HL-60 (cell line): ENCODE measurements at regions not wholly inside any gene's neighbourhood (a gene's known extent, or its start where the extent isn't known, plus 50 kb on each side); places are given as distances from the start of the nearest gene placed in this dataset.
"Not testable (repeated sequence)": the region's sequence is repeated elsewhere in the genome, so short reads cannot be mapped to it uniquely, and the experiment has no call there.

Experiments
- DNase-seq, 2 experiments: peaks; one replicate each; pipeline ENCODE4 v3.0.0-alpha.2; 2010 to 2020; ENCODE audit warnings: low read depth in 1 of 2, low spot score in 1 of 2
- H3K27ac ChIP-seq: fragments of 250-450 bp; sonication (Bioruptor Pico); replicated peaks from 2 replicates; pipeline ENCODE4 v1.5.1; 2020; ENCODE audit warnings: mild to moderate bottlenecking, moderate library complexity
- H3K27me3 ChIP-seq: fragments of 250-450 bp; sonication (Bioruptor Pico); 2 replicates; pipeline ENCODE4 v1.5.1; 2021; ENCODE audit warnings: mild to moderate bottlenecking, moderate library complexity; ENCODE audit not compliant: insufficient read depth, poor library complexity, severe bottlenecking
- H3K4me3 ChIP-seq: replicated peaks from 2 replicates; pipeline ENCODE4 v1.5.1; 2011; ENCODE audit warnings: mild to moderate bottlenecking, control low read depth, low read length; ENCODE audit not compliant: insufficient read depth
- GABPA ChIP-seq: IDR thresholded peaks from 2 replicates; pipeline ENCODE4 v1.6.1; 2012; ENCODE audit warnings: low read depth
- POLR2AphosphoS5 ChIP-seq: IDR thresholded peaks from 2 replicates; pipeline ENCODE4 v1.6.1; 2012; ENCODE audit warnings: low read depth
- SPI1 ChIP-seq: IDR thresholded peaks from 2 replicates; pipeline ENCODE4 v1.6.1; 2012; ENCODE audit warnings: low read depth, mild to moderate bottlenecking, borderline replicate concordance
- TF ChIP-seq, protein P1 (sequence below): IDR thresholded peaks from 2 replicates; pipeline ENCODE4 v1.6.1; 2012; ENCODE audit warnings: low read depth; ENCODE audit not compliant: insufficient replicate concordance
- TF ChIP-seq, protein P2 (sequence below): IDR thresholded peaks from one replicate; pipeline ENCODE4 v1.5.1; 2011; ENCODE audit warnings: low read length, control low read depth, inconsistent platforms; ENCODE audit not compliant: insufficient read depth

DNA sequence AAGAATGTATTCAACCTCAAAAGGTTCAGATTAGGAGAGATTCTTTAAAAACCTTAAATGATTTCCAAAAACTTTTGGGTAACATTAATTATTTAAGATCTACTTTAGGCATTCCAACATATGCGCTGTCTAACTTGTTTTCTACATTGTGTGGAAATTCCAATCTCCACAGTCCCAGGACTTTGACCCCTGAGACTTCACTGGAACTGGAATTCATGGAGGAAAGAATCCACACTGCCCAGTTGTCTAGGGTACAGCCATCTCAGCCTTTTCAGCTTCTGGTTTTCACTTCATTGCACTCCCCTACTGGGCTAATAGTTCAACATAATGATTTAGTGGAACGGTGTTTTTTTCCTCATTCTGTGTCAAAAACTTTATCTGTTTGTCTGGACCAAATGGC lies 161.5 kb downstream of the IER5 start:
- Histone ChIP-seq H3K27ac (no peak overlapping the region), H3K27me3 (no peaks in the 10 kb centered on the region), H3K4me3 (no peak overlapping the region)
- no peak for DNase-seq
- TF ChIP-seq, protein P1, sequence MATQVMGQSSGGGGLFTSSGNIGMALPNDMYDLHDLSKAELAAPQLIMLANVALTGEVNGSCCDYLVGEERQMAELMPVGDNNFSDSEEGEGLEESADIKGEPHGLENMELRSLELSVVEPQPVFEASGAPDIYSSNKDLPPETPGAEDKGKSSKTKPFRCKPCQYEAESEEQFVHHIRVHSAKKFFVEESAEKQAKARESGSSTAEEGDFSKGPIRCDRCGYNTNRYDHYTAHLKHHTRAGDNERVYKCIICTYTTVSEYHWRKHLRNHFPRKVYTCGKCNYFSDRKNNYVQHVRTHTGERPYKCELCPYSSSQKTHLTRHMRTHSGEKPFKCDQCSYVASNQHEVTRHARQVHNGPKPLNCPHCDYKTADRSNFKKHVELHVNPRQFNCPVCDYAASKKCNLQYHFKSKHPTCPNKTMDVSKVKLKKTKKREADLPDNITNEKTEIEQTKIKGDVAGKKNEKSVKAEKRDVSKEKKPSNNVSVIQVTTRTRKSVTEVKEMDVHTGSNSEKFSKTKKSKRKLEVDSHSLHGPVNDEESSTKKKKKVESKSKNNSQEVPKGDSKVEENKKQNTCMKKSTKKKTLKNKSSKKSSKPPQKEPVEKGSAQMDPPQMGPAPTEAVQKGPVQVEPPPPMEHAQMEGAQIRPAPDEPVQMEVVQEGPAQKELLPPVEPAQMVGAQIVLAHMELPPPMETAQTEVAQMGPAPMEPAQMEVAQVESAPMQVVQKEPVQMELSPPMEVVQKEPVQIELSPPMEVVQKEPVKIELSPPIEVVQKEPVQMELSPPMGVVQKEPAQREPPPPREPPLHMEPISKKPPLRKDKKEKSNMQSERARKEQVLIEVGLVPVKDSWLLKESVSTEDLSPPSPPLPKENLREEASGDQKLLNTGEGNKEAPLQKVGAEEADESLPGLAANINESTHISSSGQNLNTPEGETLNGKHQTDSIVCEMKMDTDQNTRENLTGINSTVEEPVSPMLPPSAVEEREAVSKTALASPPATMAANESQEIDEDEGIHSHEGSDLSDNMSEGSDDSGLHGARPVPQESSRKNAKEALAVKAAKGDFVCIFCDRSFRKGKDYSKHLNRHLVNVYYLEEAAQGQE, result no peak
- TF ChIP-seq POLR2AphosphoS5 (no peak), SPI1 (no peak), GABPA (no peak)
- TF ChIP-seq, protein P2, sequence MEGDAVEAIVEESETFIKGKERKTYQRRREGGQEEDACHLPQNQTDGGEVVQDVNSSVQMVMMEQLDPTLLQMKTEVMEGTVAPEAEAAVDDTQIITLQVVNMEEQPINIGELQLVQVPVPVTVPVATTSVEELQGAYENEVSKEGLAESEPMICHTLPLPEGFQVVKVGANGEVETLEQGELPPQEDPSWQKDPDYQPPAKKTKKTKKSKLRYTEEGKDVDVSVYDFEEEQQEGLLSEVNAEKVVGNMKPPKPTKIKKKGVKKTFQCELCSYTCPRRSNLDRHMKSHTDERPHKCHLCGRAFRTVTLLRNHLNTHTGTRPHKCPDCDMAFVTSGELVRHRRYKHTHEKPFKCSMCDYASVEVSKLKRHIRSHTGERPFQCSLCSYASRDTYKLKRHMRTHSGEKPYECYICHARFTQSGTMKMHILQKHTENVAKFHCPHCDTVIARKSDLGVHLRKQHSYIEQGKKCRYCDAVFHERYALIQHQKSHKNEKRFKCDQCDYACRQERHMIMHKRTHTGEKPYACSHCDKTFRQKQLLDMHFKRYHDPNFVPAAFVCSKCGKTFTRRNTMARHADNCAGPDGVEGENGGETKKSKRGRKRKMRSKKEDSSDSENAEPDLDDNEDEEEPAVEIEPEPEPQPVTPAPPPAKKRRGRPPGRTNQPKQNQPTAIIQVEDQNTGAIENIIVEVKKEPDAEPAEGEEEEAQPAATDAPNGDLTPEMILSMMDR, result no peak

DNA sequence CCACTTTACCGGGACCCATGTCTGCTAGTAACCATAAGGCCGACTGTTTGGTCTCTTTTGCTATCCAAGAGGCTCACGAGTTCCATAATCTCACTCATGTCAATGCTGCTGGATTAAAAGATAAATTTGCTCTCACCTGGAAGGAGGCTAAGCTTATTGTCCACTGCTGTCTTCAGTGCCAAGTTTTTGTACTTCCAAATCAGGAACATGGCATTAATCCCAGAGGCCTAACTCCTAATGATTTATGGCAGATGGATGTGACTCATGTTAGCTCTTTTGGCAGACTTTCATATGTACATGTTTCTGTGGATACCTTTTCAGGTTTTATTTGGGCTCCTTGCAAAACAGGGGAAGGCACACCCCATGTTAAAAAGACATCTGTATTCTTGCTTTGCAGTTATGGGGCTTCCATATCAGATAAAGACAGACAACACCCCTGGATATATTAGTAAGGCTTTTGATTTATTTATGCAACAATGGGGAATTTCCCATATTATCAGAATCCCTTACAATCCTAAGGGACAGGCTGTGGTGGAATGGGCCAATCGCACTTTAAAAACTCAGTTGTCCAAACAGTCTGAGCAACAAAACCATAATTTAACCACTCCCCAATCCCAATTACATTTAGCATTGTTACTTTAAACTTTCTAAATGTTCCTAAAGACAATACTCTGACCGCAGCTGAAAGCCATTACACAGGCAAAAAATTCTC lies 162.7 kb downstream of the IER5 start:
- TF ChIP-seq POLR2AphosphoS5, result no peak
- TF ChIP-seq, protein P2, result no peak
- no peak for TF ChIP-seq SPI1
- TF ChIP-seq, protein P1, result no peak
- no peak for TF ChIP-seq GABPA
- Histone ChIP-seq H3K27ac (no peak overlapping the region), H3K27me3 (no peaks in the 10 kb centered on the region), H3K4me3 (no peak overlapping the region)
- DNase-seq, result no peak

DNA sequence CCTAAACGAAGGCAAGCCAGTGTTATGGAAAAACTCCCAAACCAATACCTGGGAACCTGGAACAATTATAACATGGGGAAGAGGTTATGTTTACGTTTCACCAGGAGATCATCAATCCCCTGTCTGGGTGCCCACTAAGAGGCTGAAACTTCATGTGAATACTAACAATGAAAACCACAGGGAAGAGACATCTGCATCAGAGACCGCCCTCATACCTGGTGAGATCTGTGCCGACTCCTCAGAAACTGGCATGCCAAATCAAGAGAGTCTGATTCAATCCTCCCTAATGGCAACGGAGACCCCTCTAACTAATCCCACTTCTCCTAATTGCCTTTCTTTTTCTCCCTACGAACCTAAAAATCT lies 163.2 kb downstream of the IER5 start:
- no peak overlapping the region for H3K4me3 ChIP-seq
- no peak overlapping the region for H3K27ac ChIP-seq
- no peaks in the 10 kb centered on the region for H3K27me3 ChIP-seq
- no peak for DNase-seq
- TF ChIP-seq GABPA (no peak), SPI1 (no peak), POLR2AphosphoS5 (no peak)
- TF ChIP-seq, protein P1, result no peak
- TF ChIP-seq, protein P2, result no peak

DNA sequence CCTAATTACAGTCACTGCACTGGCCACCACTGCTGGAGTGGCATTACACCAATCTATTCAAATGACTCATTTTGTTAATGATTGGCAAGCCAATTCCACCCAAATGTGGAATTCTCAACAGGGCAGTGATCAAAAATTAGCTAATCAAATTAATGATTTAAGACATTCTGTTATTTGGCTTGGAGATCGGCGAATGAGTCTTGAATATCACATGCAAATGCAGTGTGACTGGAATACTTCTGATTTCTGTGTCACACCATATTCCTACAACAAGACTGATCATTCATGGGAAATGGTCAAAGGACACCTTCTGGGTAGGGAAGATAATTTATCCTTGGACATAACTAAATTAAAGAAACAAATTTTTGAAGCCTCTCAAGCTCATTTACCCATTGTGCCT lies 165.1 kb downstream of the IER5 start:
- H3K27ac ChIP-seq, H3K4me3 ChIP-seq, DNase-seq, H3K27me3 ChIP-seq: not testable (repeated sequence)
